Ovary (tissue), 7 donors: ENCODE measurements at regions not wholly inside any gene's neighbourhood (a gene's known extent, or its start where the extent isn't known, plus 50 kb on each side); places are given as distances from the start of the nearest gene placed in this dataset.

Experiments
- DNase-seq, 5 donors: peaks; one replicate each; pipeline ENCODE4 v3.0.0-alpha.2; 2019 to 2020
- H3K27ac ChIP-seq, 2 donors: fragments of 200-600 bp; one replicate each; pipeline versions ENCODE4 v1.5.1 to v1.8.0; 2019 to 2022
- H3K27me3 ChIP-seq: fragments of 200-600 bp; one replicate; pipeline ENCODE4 v1.8.0; 2022
- H3K36me3 ChIP-seq: fragments of 200-600 bp; sonication (generic); one replicate; pipeline ENCODE4 v1.5.1; 2019
- H3K4me1 ChIP-seq: one replicate; pipeline ENCODE4 v1.8.1; 2013; ENCODE audit warnings: mild to moderate bottlenecking, moderate library complexity; ENCODE audit not compliant: insufficient read depth
- H3K4me3 ChIP-seq: fragments of 200-600 bp; sonication (generic); one replicate; pipeline ENCODE4 v1.5.1; 2017
- H3K9me3 ChIP-seq, 2 donors: fragments of 200-600 bp in 1 of 2; sonication (generic) in 1 of 2; one replicate each; pipeline versions ENCODE4 v1.5.1 to v1.8.1; 2013 to 2019; ENCODE audit warnings: mild to moderate bottlenecking in 1 of 2, moderate library complexity in 1 of 2
- CTCF ChIP-seq, 3 donors: fragments of 450-650 bp in 2 of 3; fragments of 200-600 bp in 1 of 3; IDR thresholded peaks; one replicate each; pipeline versions ENCODE4 v1.5.1 to v1.8.0; 2016 to 2022; ENCODE audit warnings: antibody characterized with exemption in 3 of 3, mild to moderate bottlenecking in 1 of 3
- EP300 ChIP-seq: sonication (generic); formaldehyde crosslinking; IDR thresholded peaks from one replicate; pipeline ENCODE4 v1.6.1; 2017; ENCODE audit warnings: antibody characterized with exemption
- POLR2A ChIP-seq: fragments of 450-650 bp; IDR thresholded peaks from one replicate; pipeline ENCODE4 v1.6.1; 2017; ENCODE audit warnings: antibody characterized with exemption, mild to moderate bottlenecking, moderate library complexity
- WGBS, 3 donors: extraction: QIAGEN DNeasy Blood & Tissue Kit in 1 of 3; methylation state at CpG; one replicate each; pipeline versions ENCODE4 v1.1.5 to v1.1.7; 2013 to 2017; 5-methylcytosine and 5-hydroxymethylcytosine counted together
- intact Hi-C, 4 donors: fragments of 100-400 bp; cut with DNase I; formaldehyde crosslinking; loops; one replicate each; pipeline versions ENCODE4 v1.11.0 to v1.15.1; 2022 to 2023
- donor health status: DM: no; HTN: no; CAD: no; lungs with moderate emphysema.
- donor health status: DM: no; HTN: no; CAD: no.
- donor health status: Bipolar disorder and iron deficiency.
- donor health status: DM: no; HTN: no; CAD: no.
- donor health status: DM: yes; HTN: yes; CAD: no.

- Histone ChIP-seq H3K36me3 (no peaks in the 10 kb centered on the region), H3K4me1 (no peaks in the 10 kb centered on the region), H3K27ac (no peak overlapping the region), H3K9me3 (no peaks in the 10 kb centered on the region), H3K27me3 (no peaks in the 10 kb centered on the region), H3K4me3 (no peak overlapping the region)
- no peak for DNase-seq
- WGBS, 3 donors: 62 to 78% (median 77%) methylated on average over 5 of the region's 5 CpGs
- TF ChIP-seq CTCF (IDR thresholded peaks at IDR 0.05) (no peak), POLR2A (no peak), EP300 (no peak)
- intact Hi-C loops: no loop called here
Observed at GRCh38 chr6:147765541-147765940, 257.1 kb downstream of the SAMD5 start.

- no peak overlapping the region for H3K4me3 ChIP-seq
- intact Hi-C loops: no loop called here
- H3K27ac ChIP-seq: no peak overlapping the region
- TF ChIP-seq POLR2A: no peak
- no peak for TF ChIP-seq EP300
- no peak for TF ChIP-seq CTCF (IDR thresholded peaks at IDR 0.05)
- H3K4me1 ChIP-seq: no peaks in the 10 kb centered on the region
- H3K27me3 ChIP-seq: no peaks in the 10 kb centered on the region
- H3K36me3 ChIP-seq: no peaks in the 10 kb centered on the region
- H3K9me3 ChIP-seq: no peaks in the 10 kb centered on the region
- 87 to 91% (median 90%) methylated on average over 5 of the region's 5 CpGs for WGBS, 3 donors
- no peak for DNase-seq
Observed at GRCh38 chr6:147768969-147769368, 260.5 kb downstream of the SAMD5 start.

GRCh38 chr6:147769496-147770087 is 261.1 kb downstream of the SAMD5 start:
- TF ChIP-seq EP300: no peak
- TF ChIP-seq POLR2A: no peak
- no peak for TF ChIP-seq CTCF (IDR thresholded peaks at IDR 0.05)

GRCh38 chr6:147770221-147770620 is 261.7 kb downstream of the SAMD5 start:
- TF ChIP-seq CTCF (IDR thresholded peaks at IDR 0.05): no peak
- no peak overlapping the region for H3K27ac ChIP-seq
- no peak overlapping the region for H3K4me3 ChIP-seq
- H3K9me3 ChIP-seq: no peaks in the 10 kb centered on the region
- no peak for DNase-seq
- H3K27me3 ChIP-seq: no peaks in the 10 kb centered on the region
- WGBS, 3 donors: 86 to 89% (median 89%) methylated on average over 7 of the region's 7 CpGs
- no peaks in the 10 kb centered on the region for H3K36me3 ChIP-seq
- intact Hi-C loops: no loop called here
- no peaks in the 10 kb centered on the region for H3K4me1 ChIP-seq

More at GRCh38 chr6:147769496-147770087, 261.1 kb downstream of the SAMD5 start:
- Histone ChIP-seq H3K4me1 (no peaks in the 10 kb centered on the region), H3K27me3 (no peaks in the 10 kb centered on the region), H3K27ac (no peak overlapping the region), H3K36me3 (no peaks in the 10 kb centered on the region), H3K4me3 (no peak overlapping the region), H3K9me3 (no peaks in the 10 kb centered on the region)
- no peak for DNase-seq
- intact Hi-C loops: no loop called here
- 62 to 76% (median 71%) methylated on average over 4 of the region's 4 CpGs for WGBS, 3 donors
